ENCODE measurements at regions not wholly inside any gene's neighbourhood (a gene's known extent, or its start where the extent isn't known, plus 50 kb on each side); places are given as distances from the start of the nearest gene placed in this dataset.

DNA sequence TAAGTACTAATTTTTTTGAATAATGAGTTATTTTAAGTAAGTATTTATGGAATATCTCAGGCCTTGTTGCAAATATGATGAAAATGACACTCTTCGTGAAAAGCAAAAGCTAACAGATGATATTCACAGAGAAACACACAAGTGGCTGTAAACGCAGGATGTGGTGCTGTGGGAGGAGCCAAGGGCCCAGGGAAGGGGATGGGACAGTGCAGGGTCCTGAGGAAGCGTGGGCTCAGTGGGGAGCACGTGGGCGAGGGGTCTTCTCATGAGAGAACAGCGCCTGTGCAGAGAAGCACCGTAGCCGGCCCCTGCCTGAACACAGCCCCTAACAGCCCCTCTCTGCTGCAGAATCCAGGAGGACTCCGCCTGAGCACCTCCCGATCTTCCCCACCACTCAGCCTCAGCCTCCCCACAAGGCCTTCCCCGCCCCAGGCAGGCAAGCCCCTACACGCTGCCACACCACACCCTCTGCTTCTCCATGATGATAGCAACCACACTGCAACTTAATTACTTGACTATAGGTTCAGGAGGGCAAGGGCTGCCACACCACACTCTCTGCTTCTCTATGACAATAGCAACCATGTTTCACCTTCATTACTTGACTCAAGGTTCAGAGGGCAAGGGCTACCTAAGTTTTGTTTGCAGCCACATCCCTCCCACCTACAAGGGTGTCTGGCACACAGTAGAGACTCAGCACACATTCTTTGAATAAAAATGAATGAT, 152.6 kb upstream of the RNF32 start:
- H3K9me3 ChIP-seq = no peaks in the 10 kb centered on the region
- no peaks in the 10 kb centered on the region for H3K36me3 ChIP-seq
- no peaks in the 10 kb centered on the region for H3K4me1 ChIP-seq (ENCODE audit: insufficient read depth)
- no peak overlapping the region for H3K27ac ChIP-seq
- intact Hi-C loops (cut with DNase I) = no loop called here
- H3K4me3 ChIP-seq = no peak overlapping the region
- WGBS, 3 donors = 62 to 71% (median 64%) methylated on average over 12 of the region's 12 CpGs
- no peak for DNase-seq
- H3K27me3 ChIP-seq = no peaks in the 10 kb centered on the region
- TF ChIP-seq CTCF (IDR thresholded peaks at IDR 0.05) (no peak), POLR2A (IDR thresholded peaks at IDR 0.05) (no peak), EP300 (IDR thresholded peaks at IDR 0.05) (no peak)

GRCh38 chr7:156480671-156481070, 159.9 kb upstream of the RNF32 start:
- no peak overlapping the region for H3K4me3 ChIP-seq
- no peaks in the 10 kb centered on the region for H3K9me3 ChIP-seq
- H3K27ac ChIP-seq = no peak overlapping the region
- intact Hi-C loops (cut with DNase I) = no loop called here
- no peaks in the 10 kb centered on the region for H3K4me1 ChIP-seq (ENCODE audit: insufficient read depth)
- no peaks in the 10 kb centered on the region for H3K27me3 ChIP-seq
- 73 to 78% (median 75%) methylated on average over 12 of the region's 12 CpGs for WGBS, 3 donors
- no peak for TF ChIP-seq POLR2A (IDR thresholded peaks at IDR 0.05)
- TF ChIP-seq EP300 (IDR thresholded peaks at IDR 0.05) = no peak
- TF ChIP-seq CTCF (IDR thresholded peaks at IDR 0.05) = no peak
- H3K36me3 ChIP-seq = no peaks in the 10 kb centered on the region
- DNase-seq = no peak

GRCh38 chr7:156479596-156479995, 161.0 kb upstream of the RNF32 start:
- Histone ChIP-seq H3K27me3 (no peaks in the 10 kb centered on the region), H3K4me1 (ENCODE audit: insufficient read depth) (no peaks in the 10 kb centered on the region), H3K4me3 (no peak overlapping the region), H3K9me3 (no peaks in the 10 kb centered on the region), H3K36me3 (no peaks in the 10 kb centered on the region), H3K27ac (no peak overlapping the region)
- no peak for DNase-seq
- intact Hi-C loops (cut with DNase I) = no loop called here
- WGBS, 3 donors = 53 to 62% (median 58%) methylated on average over 2 of the region's 2 CpGs
- TF ChIP-seq EP300 (IDR thresholded peaks at IDR 0.05) = no peak
- no peak for TF ChIP-seq CTCF (IDR thresholded peaks at IDR 0.05)
- no peak for TF ChIP-seq POLR2A (IDR thresholded peaks at IDR 0.05)

DNA sequence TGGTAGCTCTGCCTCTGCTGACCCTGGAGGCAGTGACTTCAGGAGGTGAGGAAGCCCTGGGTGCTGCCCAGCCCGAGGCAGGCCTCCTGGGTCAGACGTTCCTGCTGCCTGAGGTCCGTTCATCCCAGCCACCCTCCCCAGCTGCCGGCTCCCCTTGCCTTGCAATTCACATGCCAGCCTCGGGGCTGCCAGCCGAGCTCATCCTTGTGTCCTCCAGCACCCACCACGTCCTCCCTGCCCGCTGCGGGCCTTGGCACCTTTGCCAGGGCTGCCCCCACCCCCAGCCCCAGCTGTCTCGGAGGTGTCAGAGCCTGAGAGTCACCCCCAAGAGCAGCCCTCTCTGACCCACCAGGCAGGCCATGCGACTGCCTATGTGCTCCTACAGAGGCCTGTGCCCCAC, 162.1 kb upstream of the RNF32 start:
- TF ChIP-seq POLR2A (IDR thresholded peaks at IDR 0.05) (no peak), EP300 (IDR thresholded peaks at IDR 0.05) (no peak), CTCF (IDR thresholded peaks at IDR 0.05) (no peak)
- no peaks in the 10 kb centered on the region for H3K9me3 ChIP-seq
- intact Hi-C loops (cut with DNase I) = no loop called here

More for the DNA sequence above, 162.1 kb upstream of the RNF32 start:
- Histone ChIP-seq H3K4me3 (no peak overlapping the region), H3K4me1 (ENCODE audit: insufficient read depth) (no peaks in the 10 kb centered on the region), H3K27ac (no peak overlapping the region), H3K36me3 (no peaks in the 10 kb centered on the region), H3K27me3 (no peaks in the 10 kb centered on the region)
- 79 to 84% (median 81%) methylated on average over 11 of the region's 11 CpGs for WGBS, 3 donors
- DNase-seq = no peak

Data from ovary (tissue), 7 donors.